ENCODE measurements at regions not wholly inside any gene's neighbourhood (a gene's known extent, or its start where the extent isn't known, plus 50 kb on each side); places are given as distances from the start of the nearest gene placed in this dataset.

DNA sequence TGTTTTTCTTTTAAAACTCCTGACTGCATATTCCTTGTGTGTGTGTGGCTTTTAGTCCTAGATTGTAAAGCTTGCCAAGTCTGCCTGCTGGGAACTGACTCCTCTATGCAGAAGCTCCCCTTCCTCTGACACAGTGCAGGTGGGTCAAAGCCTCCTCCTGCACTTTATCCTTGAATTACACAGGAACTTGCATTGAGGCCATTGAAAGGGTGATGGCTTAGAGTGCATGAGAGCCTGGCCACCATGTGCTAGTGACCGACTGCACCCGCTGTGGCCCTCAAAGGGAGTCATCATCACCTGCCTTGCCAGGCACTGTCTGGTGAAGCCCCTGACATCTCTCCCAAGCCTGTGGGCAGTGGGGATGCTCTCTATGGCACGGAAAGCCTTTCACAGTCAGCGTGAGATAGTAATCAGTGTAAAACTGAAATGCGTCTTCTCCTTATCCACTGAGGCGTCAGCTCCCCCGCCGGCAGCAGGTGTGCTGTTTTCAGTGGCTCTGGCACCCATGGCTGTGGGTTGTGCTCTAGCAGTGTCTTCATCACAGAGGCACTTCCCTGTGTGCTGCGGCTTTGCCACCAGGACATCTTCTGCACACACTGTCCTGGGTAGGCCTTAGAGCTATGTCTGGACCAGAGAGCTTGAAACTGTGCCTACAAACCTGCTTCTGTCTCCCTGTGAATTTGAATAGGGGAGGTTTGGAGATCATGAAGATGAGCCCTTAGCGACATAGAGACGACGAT is 87.9 kb downstream of the THBS2 start:
- DNase-seq, result no peak

DNA sequence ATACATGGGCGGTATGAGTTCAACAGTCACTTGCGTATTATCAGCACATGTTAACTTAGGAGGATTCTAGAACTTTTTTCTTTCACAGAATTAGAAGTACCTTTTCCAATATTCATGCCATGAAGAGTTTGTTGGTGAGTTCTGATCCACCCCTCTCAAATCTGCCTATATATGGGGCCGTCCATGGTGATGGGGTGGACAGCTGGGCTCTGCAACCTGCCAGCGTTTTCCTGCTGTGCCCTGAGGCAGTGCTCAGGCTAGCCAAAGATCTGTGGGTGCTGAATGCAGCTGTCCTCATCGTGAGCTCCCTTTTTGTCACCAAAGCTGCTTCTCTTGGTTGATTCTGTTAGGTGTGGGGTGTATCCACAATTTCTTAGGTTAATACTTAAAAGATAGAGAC is 88.7 kb downstream of the THBS2 start:
- DNase-seq, result no peak

DNA sequence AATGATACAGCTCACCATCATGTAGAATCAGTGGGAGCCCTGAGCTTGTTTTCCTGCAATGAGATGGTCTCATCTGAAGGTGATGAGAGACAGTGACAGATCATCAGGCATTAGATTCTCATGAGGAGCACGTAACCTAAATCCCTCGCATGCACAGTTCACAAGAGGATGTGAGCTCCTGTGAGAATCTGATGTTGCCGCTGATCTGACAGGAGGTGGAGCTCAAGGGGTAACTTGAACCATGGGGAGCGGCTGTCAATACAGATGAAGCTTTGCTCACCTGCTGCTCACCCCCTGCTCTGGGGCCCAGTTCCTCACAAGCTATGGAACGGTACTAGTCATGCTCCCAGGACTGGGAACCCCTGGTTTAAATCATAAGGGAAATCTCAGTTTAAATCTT is 89.2 kb downstream of the THBS2 start:
- no peak for DNase-seq

DNA sequence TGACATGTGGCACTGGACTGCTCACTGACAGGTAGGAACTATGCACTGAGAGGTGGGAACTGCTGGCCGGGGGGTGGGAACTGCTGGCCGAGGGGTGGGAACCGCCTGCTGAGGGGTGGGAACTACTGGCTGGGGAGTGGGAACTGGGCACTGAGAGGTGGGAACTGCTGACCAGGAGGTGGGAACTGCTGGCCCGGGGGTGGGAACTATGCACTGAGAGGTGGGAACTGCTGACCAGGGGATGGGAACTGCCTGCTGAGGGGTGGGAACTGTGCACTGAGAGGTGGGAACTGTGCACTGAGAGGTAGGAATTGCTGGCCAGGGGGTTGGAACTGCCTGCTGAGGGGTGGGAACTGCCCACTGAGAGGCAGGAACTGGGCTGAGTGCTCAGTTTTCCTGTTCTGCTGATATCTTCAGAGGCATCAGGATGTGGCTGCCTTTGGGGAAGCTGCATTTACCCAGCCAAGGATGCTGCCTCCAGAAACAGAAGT is 90.2 kb downstream of the THBS2 start:
- no peak for DNase-seq

DNA sequence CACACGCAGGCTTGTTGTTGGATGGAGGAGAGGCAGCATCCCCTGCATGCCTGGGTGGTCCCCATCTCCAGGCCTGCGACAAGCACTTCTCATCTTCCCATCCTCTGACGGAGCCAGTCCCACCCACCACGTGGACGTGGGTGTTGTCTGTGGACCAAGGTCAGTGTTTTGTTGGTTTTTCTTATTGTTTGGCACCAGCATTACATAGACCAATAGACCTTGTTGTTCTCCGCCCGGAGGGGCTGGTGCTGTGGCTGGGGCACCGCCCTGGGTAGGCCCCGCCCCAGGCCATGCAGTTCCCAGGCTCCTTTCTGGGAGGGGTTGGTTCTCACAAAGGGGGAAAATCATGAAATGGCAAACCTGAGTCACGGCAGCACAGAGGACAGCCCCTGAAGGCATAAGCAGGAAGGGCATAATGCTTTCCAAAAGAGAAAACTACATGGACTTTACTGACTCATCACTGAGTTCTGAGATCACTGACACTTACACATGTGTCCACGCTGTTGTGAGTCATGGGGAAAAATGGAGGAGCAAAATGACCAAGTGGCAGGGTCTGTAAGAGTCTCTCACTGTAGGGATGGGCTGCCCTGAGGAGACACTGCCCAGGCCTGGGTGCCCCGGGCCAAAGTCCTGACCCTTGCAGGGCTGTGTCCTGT is 90.8 kb downstream of the THBS2 start:
- DNase-seq, result no peak

DNA sequence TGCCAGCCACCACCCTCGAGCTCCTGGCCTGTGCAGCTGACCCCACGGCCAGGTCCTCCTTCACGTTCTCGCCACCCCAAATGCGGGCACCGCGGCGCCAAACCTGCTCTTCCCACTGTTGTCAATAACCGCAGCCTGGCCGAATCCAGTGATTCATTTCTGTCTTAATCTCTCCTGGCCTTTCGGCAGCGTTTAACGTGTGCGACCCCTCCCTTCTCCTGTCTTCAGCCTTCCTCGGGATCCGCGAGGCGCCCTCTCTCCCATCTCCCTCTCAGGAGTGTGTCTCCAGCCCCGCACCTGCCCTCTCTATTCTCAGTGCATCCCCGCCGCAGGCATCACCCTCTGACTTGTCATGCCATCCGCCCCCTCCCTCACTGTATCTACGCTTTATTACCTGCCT is 91.4 kb downstream of the THBS2 start:
- no peak for DNase-seq

DNA sequence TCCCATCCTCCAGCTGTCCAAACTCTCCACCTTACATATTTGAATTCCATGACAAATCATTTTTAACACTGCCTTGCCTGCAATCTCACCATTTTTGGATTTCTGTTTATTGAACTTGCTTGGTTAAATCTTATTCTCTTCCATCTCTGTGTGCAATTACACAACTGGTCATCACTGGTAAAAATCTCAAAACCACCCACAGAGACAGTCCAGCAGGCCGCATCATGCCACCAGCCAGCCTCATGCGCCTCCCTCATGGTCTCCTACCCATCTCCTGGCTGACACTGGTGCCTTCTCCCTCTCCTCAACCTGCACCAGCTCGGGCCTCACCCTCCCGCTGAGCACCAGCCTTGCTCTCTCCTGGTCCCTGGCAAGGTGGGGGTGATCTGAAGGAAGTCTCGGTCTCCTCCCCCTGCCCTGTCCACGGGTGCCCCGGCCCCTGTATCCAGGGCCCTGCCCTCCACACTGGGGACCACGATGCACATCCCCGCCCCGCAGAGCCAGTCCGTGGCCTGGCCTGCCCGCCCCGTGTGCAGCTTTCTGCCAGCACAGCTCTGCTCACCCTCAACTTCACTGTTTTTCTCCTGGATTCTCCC is 92.0 kb downstream of the THBS2 start:
- no peak for DNase-seq

DNA sequence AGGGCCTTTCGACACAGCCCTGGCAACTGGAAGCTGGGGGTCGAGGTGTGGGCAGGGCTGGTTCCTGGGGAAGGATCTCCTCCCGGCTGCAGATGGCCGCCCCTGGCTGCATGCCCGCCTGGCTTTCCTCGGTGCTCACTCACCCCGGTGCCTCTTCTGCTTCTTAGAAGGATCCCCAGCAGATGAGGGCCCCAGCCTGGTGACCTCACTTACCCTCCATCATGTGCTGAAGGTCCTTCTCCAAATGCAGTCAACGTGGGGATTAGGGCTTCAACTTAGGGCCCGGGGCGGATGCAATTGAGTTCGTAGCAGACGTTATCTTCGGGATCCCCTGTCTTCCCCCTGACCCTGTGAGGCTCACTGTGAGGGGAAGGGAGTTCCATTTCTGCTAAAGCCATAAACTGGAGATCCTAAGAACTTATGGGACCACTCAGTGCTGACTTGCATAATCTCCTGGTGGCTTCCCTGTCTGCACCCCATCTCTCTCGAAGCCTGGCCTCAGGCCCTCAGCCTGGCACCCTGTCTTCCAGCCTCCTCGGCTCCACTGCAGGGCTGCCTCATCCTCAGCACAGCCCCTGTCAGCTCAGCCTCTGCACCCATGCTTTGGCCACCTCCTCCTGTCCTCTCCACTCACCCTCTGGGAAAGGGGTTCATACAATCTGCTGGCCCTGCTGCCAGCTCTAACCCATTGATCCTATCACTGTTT is 92.6 kb downstream of the THBS2 start:
- no peak for DNase-seq

DNA sequence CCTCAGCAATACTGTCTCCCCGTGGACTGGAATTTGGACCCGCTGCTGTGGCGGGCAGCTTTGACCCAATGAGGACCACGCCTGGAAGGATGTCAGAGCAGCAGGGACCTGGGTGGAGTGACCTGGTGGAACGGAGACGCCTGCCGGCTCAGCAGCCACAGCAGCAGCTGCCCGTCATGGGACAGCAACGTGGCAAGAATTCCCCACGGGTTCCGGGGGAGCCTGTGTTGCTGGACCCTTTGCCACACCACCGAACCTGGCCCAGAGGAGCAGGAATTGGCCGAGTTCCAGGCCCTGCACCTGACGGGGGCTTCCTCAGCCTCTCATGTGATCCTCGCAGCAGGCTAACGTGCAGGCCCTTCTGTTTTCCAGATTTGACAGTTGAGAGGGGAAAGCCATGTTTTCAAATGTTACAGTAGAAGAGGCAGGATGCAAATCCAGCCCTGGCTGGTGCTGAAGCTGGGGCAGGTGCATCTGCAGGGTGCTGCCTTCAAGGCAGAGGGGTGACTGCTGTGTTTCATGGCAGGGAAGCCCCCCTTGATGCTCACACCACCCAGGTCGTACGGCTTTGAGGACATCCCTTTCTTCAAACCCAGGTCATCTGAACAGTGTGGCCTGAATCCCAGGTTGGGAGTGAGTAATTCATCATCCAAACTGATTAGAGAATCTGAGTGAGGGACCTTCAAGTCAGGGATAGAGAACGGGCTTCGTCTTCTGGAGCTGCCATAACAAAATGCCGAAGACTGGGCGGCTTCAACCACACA is 93.4 kb downstream of the THBS2 start:
- DNase-seq, result no peak

DNA sequence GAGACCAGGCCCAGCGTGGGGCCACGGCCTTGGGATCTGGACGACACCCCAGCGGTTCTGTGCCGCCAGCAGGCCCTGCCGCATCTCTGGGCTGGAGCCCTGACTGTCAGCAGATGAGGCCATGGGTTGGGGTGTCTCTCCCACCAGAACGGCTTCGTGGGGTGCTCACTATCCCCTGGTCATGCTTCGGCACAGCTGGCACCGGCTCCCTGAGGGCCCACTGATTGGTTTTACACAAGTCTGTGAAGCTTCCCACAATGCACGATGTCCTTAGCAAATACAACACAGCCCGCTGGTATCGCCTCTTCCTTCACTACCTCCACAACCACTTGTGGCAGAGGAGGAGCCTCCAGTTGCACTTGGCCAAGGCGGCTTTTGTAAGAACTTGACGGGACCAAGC is 94.3 kb downstream of the THBS2 start:
- no peak for DNase-seq

DNA sequence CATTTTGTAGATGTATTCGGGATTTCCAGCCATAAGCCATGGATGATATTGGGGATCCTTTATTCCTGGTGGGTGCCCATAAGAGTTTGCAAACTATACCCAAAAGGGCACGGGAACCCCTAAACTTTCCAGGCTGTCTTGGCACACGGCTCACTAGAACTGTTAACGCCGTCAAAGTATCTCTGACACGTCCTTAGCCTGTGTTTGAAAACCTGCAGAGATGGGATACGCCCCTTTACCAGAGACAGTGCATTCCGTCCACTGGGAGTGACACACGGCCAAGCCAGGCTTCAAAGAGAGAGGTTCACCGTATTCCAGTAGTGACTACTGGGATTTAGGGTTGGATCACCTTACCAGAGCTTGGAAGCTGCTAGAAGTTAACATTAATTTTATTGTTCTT is 95.0 kb downstream of the THBS2 start:
- DNase-seq, result no peak

DNA sequence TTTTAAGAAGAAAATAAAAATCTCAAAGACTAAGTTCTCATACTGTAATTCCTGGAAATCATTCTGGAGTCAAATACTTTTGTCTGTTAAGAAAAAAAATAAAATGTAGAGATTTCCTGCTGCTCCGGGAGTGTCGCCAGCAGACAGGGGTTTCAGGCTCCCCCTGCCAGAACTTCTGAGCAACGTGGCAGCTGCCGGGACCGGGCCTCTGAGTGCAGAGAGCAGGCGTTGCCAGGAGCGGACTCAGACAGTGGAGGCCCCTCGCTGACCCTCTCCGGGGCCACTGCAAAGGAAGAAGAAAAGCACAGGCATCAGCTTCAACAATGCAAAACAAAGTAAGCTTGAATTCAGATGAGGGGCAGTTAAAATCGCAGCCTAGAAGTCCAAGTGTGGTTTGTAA is 95.5 kb downstream of the THBS2 start:
- DNase-seq, result no peak

DNA sequence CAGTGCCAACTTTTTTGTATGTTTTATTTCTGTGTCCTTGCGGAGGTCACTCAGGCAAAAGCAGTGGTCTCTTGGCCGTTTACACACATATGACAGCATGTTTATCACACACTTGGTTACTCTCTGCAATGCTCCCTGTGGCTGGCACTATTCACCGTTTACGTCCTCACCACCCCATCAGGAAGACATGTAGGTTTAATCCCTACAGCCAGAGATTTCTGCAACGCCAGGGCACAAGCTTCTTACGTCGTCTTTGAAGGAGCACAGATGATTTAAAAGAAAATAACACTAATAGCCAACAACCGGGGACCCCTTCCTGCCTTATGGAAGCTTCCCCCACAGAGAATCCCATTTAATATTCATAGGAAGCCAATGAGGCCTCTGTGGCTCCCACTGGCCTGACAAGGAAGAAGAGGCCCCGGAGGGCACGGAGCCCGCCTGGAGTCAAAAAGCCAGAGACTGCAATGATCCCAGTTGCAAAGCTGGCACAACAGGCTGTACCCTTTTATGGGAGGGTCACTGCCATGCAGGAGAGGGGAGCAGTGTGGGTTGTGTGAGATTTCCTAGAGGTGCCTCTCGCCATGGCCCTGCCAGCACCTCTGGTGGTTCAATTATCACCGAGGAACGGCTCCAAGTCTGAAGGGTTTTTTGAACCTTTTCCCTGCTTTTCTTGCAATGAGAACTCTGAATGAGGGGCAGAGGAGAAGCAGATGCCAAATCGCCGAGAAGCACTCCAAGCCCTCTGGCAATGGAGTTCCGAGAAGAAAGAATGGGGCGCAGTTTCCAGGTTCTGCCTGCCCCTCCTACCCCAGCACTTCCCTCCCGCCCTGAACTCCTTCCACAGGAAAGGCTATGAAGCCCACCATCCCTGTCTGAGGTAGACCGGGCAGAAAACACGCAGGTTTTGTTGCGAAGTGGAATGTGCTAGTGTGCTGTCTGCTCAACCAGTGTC is 96.2 kb downstream of the THBS2 start:
- no peak for DNase-seq

DNA sequence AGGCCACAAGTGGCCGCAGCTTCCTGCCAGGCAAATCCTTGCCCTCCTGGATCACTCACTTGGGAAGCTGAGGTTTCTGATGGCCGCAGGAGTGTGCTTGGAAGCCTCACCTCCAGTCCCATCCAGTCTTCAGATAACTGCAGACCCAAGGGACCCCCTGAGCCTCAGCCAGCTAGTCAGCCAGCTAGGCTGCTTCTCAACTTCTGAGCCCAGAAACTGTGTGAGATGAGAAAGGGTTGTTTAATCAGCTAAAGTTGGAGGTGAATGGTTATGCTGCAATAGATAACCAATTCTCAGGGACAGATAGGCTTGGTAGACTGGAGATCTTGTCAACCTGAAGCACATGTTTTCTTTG is 96.9 kb downstream of the THBS2 start:
- DNase-seq, result no peak

DNA sequence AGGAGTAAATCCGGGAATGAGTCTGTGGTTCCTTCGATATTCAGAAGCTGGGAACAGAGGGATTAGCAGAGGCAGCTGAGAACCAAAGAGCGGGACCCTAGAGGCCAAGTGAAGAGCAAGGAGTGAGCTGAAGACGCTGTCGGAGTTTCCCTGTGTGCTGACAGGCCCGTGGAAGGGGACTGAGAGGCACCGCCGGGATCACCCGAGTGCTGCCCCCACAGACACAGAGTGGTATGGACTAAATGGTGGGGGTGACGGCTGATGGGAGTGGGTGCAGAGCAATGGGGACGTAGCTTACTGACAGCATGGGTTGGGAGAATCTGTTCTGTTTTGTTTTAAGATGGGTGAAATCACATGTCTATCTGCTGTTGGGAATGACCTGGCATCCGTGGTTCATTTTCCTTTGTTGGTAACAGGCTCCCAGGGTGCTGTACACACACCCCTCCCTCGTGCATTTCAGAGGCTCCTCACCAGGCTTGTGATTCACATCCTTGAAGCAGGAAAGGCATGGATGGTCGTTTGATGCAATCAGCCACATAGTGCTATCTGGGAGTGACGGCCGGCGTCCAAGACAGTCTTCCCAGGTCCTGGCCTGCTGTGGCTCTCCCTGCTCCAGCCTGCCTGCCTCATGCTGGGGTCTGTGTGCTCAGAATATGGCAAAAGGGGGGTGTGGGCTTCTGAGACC is 97.4 kb downstream of the THBS2 start:
- no peak for DNase-seq

DNA sequence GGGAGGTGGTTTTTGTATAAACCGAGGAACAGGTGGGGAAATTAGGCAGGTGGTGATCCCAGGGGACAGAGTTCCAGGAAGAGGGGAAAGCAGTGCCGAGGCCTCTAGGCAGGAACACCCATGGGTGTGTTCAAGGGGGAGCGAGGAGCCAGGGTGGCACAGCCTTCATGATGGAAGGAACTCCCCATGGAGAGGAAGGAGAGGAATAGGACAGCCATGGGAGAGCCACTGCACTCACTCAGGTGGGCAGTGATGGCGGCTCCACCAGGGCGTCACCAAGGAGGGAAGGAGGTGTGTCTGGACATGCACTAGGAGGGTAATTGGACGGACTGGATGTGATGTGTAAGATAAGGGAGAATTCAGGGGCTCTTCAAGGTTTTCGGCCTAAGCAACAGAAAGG is 98.2 kb downstream of the THBS2 start:
- DNase-seq, result no peak

DNA sequence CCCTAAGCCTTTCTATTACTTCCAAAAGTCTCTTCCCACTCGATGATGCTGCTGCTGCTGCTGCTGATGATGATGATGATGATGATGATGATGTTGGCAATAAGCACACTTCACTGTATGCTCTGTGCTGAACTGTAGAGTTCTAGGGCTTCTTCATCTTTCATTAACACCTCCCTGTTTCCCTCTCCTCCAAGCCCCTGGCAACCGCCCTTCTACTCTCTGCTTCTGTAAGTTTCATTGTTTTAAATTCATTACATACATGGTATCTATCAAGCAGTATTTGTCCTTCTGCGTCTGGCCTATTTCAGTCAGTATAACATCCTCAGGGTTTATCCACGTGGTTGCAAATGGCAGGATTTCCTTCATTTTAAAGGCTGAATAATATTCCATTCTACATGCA is 100.2 kb downstream of the THBS2 start:
- DNase-seq, result no peak

DNA sequence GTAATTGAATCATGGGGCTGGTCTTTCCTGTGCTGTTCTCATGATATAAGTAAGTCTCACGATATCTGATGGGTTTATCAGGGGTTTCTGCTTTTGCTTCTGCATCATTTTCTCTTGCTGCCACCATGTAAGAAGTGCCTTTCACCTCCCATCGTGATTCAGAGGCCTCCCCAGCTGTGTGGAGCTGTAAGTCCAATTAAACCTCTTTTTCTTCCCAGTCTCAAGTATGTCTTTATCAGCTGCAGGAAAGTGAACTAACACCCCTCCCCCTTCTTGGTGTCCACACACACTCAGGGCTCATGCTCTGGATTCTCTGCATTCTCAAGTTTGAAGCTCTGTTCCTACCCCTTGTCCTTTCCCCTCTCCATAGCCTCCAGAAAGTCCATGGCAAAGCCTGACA is 107.1 kb downstream of the THBS2 start:
- DNase-seq, result no peak

DNA sequence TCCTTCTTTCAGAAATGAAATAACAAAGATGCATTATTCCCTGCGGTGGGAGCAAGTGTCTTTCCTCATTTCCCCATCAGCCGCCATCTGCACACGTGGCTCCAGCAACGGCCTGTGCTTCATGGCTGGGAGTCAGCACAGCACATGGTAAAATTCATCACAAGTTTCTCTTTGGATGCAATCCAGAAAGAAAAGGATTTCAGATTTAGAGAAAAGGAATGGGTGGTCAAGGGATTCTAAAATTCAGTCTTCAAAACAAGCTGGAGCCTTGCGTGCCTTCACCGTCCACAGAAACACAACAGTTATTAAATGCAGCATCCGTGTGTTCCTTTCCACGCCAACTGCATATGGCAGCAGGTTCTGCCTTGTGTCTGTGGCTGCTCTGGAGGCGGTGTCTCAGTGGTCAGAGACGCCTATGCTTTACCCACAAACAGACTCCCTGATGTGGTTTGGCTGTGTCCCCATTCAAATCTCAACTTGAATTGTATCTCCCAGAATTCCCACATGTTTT is 107.6 kb downstream of the THBS2 start:
- DNase-seq, result no peak

DNA sequence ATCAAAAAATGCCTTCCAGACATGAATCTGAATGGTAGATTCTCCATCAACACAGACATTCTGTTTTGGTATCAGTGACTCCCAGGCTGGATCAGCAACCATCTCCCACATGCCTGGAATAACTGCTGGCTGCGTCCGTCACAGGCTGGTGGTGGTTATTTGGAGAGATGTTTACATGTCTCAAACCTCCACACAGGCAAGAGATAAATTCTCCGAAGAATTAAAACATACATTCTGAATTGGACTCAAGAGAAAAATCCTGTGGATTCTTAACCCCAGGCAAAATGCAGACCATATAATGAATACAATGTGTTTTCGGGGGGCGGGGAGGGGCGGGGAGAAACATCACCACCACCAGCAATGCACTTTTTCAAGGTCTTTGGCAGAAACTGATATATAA is 108.2 kb downstream of the THBS2 start:
- no peak for DNase-seq

DNA sequence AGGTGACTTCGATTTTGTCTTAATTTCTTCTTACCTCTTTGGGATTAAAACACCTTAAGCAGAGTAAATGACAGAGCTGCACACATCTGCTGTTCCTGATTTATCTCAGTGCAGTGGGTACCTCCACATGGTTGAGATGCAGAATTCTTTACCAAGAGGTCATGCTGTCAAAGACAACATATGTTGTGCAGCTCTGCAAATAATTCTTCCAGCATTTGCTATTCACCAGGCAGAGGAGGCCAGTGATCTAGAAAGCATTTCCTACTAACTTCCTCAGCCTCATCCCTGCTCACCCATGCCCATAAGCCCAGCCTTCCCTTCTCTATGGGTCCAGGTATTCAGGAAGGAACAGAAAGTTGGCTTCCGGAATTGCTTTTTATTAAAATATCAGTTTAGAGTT is 109.3 kb downstream of the THBS2 start:
- DNase-seq, result no peak
